Heart right ventricle (tissue), 16 donors: ENCODE measurements at regions not wholly inside any gene's neighbourhood (a gene's known extent, or its start where the extent isn't known, plus 50 kb on each side); places are given as distances from the start of the nearest gene placed in this dataset.

Source experiments
- ATAC-seq, 8 donors: fragments of 200-7000 bp; cut with Tn5 transposase; one replicate each; pipeline ENCODE4 v1.9.1; 2020; ENCODE audit warnings: mild to moderate bottlenecking in 8 of 8, moderate library complexity in 8 of 8, moderate number of reproducible peaks in 1 of 8
- DNase-seq, 2 donors: peaks; one replicate each; pipeline ENCODE4 v3.0.0-alpha.2; 2020
- H3K27ac ChIP-seq, 10 donors: fragments of 200-600 bp; sonication (generic) in 2 of 10; one replicate each; pipeline versions ENCODE4 v1.5.0 to v1.8.0; 2020 to 2022; ENCODE audit warnings: mild to moderate bottlenecking in 3 of 10
- H3K27me3 ChIP-seq, 7 donors: fragments of 200-600 bp; one replicate each; pipeline ENCODE4 v1.8.0; 2021 to 2022; ENCODE audit warnings: mild to moderate bottlenecking in 2 of 7
- H3K36me3 ChIP-seq, 9 donors: fragments of 200-600 bp; sonication (generic) in 1 of 9; one replicate each; pipeline versions ENCODE4 v1.5.0 to v1.8.0; 2020 to 2022; ENCODE audit warnings: mild to moderate bottlenecking in 2 of 9
- H3K4me1 ChIP-seq, 9 donors: fragments of 200-600 bp; sonication (generic) in 1 of 9; one replicate each; pipeline versions ENCODE4 v1.5.0 to v1.8.0; 2020 to 2022; ENCODE audit warnings: mild to moderate bottlenecking in 4 of 9
- H3K4me3 ChIP-seq, 10 donors: fragments of 200-600 bp; sonication (generic) in 2 of 10; one replicate each; pipeline versions ENCODE4 v1.5.0 to v1.8.0; 2020 to 2022; ENCODE audit warnings: mild to moderate bottlenecking in 7 of 10, moderate library complexity in 2 of 10
- H3K9me3 ChIP-seq, 11 donors: fragments of 200-600 bp in 10 of 11; sonication (generic) in 2 of 11; one replicate each; pipeline versions ENCODE4 v1.5.0 to v1.8.0; 2013 to 2022; ENCODE audit warnings: mild to moderate bottlenecking in 2 of 11, control low read depth in 1 of 11, moderate library complexity in 1 of 11
- CTCF ChIP-seq, 9 donors: fragments of 200-600 bp; sonication (generic) in 2 of 9; IDR thresholded peaks; one replicate each; pipeline versions ENCODE4 v1.5.0 to v1.8.0; 2021 to 2022; ENCODE audit warnings: antibody characterized with exemption in 9 of 9, mild to moderate bottlenecking in 5 of 9, moderate library complexity in 1 of 9
- WGBS, 2 donors: extraction: QIAGEN DNeasy Blood & Tissue Kit; methylation state at CpG; one replicate each; pipeline ENCODE4 v1.1.7; 2013; ENCODE audit warnings: inconsistent platforms in 1 of 2; 5-methylcytosine and 5-hydroxymethylcytosine counted together
- intact Hi-C, 10 donors: fragments of 100-400 bp; cut with DNase I; formaldehyde crosslinking; loops; one replicate each; pipeline versions ENCODE4 v1.11.1 to v1.14.2; 2022
- donor health status: Arrhythmogenic right ventricular cardiomyopathy.
- donor health status: ischemic (EF 13 %, LVEDD 7.1; RV severe dilation, severe dysfunction).
- donor health status: healthy with polysubstance abuse.
- donor health status: DM: no; HTN: yes; CAD: no.
- donor health status: DM: no; HTN: no; CAD: no.
- donor health status: ischemic (EF 25% LVEDD 6.9; RV normal size, moderate dysfunction).
- donor health status: ischemic (EF 25% LVEDD 5.7; RV mildly dilated, moderate dysfunction).
- donor health status: healthy.
- donor health status: DM: yes; HTN: yes; CAD: no.
- donor health status: Ischemic cardiomyopathy.
- donor health status: ischemic (EF 35%, LVEDD 5.7; RV mildly dilated, moderate dysfunction).
- donor health status: nonischemic (EF 11% LVEDD 7.7; RV severe dilation, severe dysfunction).
- donor health status: DM: yes; HTN: yes; CAD: no.
- donor health status: PGD.
- donor health status: ischemic (EF 29% LVEDD 5.4; RV normal size, mild dysfunction).
- donor health status: nonischemic (EF 23%, LVEDD 6.1; RV moderate dilation, normal function).

DNA sequence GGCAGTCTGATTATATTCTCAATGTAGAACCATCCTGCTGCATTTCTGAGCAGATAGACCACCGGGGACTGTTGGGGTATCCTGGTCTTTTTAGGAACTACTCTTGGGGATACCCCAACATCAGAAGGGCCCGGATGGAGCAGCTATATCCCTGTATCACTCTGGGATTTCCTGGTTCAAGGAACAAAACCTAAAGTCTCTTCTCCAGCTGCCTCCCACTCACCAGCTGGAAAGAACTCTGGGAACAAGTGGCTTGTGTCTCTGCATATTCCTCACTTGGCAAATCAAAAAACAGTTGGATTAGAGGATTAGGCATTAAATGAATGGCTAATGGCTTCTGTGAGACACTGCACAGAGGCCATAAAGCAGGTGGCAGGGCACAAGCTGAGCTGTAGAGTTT lies 62.3 kb upstream of the HS3ST2 start:
- Histone ChIP-seq H3K9me3 (peaks cover 0 to 11% (median 0%) of the 10 kb centered on the region in 11 donors), H3K36me3 (no peaks in the 10 kb centered on the region), H3K4me1 (no peaks in the 10 kb centered on the region), H3K27me3 (peaks cover 0 to 12% (median 0%) of the 10 kb centered on the region in 7 donors), H3K27ac (no peak overlapping the region), H3K4me3 (no peak overlapping the region)
- ATAC-seq = peak in 5 of 8 donors; percentile 16 to 62 (median 27)
- TF ChIP-seq CTCF (IDR thresholded peaks at IDR 0.05) = no peak
- no peak for DNase-seq
- 65 to 83% methylated on average over 2 of the region's 2 CpGs for WGBS, 2 donors
- intact Hi-C loops = no loop called here

GRCh38 chr16:22753451-22753850 lies 60.5 kb upstream of the HS3ST2 start:
- peaks cover 0 to 9% (median 0%) of the 10 kb centered on the region in 11 donors for H3K9me3 ChIP-seq
- no peak overlapping the region for H3K4me3 ChIP-seq
- peaks cover 0 to 18% (median 4%) of the 10 kb centered on the region in 7 donors for H3K27me3 ChIP-seq
- DNase-seq (no peak), ATAC-seq (no peak)
- 44 to 54% methylated on average over 2 of the region's 2 CpGs for WGBS, 2 donors
- TF ChIP-seq CTCF (IDR thresholded peaks at IDR 0.05) = no peak
- no peaks in the 10 kb centered on the region for H3K4me1 ChIP-seq
- intact Hi-C loops = no loop called here
- no peak overlapping the region for H3K27ac ChIP-seq
- H3K36me3 ChIP-seq = no peaks in the 10 kb centered on the region

DNA sequence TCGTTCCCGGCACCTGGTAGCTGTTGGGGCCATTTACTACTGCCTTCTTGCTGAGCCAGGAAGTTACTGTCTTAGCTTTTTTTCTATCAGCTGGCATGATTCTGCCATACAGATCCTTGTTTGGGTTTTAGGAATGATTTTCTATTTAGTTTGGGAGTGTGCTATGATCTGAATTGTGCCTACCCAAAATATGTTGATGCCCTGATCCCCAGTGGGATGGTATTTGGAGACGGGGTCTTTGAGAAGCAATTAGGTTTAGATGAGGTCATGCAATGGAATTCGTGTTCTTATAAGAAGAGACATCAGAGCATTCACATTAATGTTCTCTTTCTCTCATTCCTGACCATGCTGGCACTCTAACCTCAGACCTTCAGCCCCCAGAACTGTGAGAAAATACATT lies 59.4 kb upstream of the HS3ST2 start:
- no peak for ATAC-seq
- no peak for DNase-seq
- 76 to 78% methylated on average over 4 of the region's 4 CpGs for WGBS, 2 donors
- no peak overlapping the region for H3K27ac ChIP-seq
- H3K27me3 ChIP-seq = peaks cover 0 to 20% (median 4%) of the 10 kb centered on the region in 7 donors
- intact Hi-C loops = no loop called here
- no peak overlapping the region for H3K4me3 ChIP-seq
- TF ChIP-seq CTCF (IDR thresholded peaks at IDR 0.05) = no peak
- H3K9me3 ChIP-seq = peaks cover 0 to 6% (median 0%) of the 10 kb centered on the region in 11 donors
- no peaks in the 10 kb centered on the region for H3K4me1 ChIP-seq
- no peaks in the 10 kb centered on the region for H3K36me3 ChIP-seq

GRCh38 chr16:22757202-22757601 lies 56.8 kb upstream of the HS3ST2 start:
- WGBS, 2 donors = 68 to 69% methylated on average over 3 of the region's 3 CpGs
- TF ChIP-seq CTCF (IDR thresholded peaks at IDR 0.05) = no peak
- DNase-seq (no peak), ATAC-seq (no peak)
- Histone ChIP-seq H3K27me3 (peaks cover 0 to 20% (median 4%) of the 10 kb centered on the region in 7 donors), H3K27ac (no peak overlapping the region), H3K36me3 (no peaks in the 10 kb centered on the region), H3K9me3 (no peaks in the 10 kb centered on the region), H3K4me3 (no peak overlapping the region), H3K4me1 (no peaks in the 10 kb centered on the region)
- intact Hi-C loops = no loop called here
